HG03025 (cell line): ENCODE measurements at regions not wholly inside any gene's neighbourhood (a gene's known extent, or its start where the extent isn't known, plus 50 kb on each side); places are given as distances from the start of the nearest gene placed in this dataset.

Experiments used
- ATAC-seq: cut with Tn5 transposase; IDR thresholded peaks from one replicate; pipeline ENCODE4 v1.9.1; 2021; ENCODE audit warnings: mild to moderate bottlenecking, moderate library complexity; ENCODE audit not compliant: unreplicated experiment, low FRiP score

- no peak for ATAC-seq
Observed at GRCh38 chr3:107943786-107944523, 146.9 kb downstream of the CD47 start.

GRCh38 chr3:107942951-107943749 lies 147.7 kb downstream of the CD47 start:
- ATAC-seq = no peak

- ATAC-seq = no peak
Observed at GRCh38 chr3:107942244-107942643, 148.6 kb downstream of the CD47 start.

- ATAC-seq = no peak
Observed at GRCh38 chr3:107939691-107940442, 151.0 kb downstream of the CD47 start.

DNA sequence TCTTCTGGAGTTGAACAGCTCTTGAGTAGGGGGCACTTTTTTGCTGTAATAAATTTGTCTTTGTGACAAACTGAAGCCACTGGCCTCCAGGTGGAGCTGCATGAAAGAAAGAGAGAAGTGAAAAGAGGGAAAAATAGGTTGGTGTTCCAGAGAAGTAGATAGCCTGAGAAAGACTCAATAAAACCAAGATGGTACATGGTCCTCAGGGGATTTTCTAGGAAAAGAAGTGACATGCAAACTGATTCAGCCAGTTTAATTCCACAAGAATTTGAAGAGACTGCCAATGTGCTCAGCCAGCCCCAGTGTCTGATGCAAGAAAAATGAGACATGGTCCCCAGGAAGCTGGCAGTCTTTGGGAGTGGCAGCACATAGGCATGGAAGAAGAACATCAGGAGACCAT lies 152.7 kb downstream of the CD47 start:
- no peak for ATAC-seq

GRCh38 chr3:107934808-107935207 lies 156.0 kb downstream of the CD47 start:
- ATAC-seq = no peak

- no peak for ATAC-seq
Observed at GRCh38 chr3:107933450-107933849, 157.4 kb downstream of the CD47 start.

- no peak for ATAC-seq
Observed at GRCh38 chr3:107931326-107931725, 159.5 kb downstream of the CD47 start.

GRCh38 chr3:107929088-107929487 lies 161.7 kb downstream of the CD47 start:
- ATAC-seq = no peak

DNA sequence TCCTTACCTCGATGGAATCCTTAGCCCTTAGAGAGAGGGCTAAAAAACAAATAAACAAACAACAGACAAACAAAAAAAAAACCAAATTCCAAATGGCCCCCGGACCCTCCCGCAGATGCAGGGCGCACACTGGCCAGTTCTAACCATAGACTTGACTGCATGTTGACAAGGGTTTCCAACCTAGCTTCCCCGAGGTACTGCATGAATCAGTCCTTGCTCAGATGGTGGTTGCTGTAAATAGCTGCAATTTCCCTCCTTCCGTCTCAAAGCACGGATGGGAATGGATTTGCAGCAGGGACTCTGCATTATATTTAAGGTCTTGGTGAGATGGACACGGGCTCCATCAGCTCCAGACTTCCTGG lies 162.8 kb downstream of the CD47 start:
- peak; percentile 29 for ATAC-seq

- peak; percentile 97 for ATAC-seq
Observed at GRCh38 chr3:107927361-107928083, 163.3 kb downstream of the CD47 start.

DNA sequence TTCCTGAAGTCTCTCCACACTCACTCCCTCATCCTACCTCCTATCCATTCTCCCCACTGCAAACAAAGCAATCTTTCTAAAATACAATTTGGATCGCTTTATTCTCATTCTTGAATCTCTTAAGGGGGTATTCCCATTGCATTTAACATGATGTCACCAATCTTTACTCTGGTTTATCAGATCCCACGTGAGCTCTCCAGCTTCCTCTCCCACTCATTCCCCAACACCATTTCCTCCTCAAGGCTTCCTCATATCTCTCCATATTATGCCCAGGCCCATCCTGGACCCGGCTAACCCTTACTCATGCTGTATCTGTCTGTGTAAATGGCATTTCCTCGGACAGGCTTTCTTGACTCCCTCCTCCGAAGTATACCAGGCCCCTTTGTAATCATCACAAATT lies 165.0 kb downstream of the CD47 start:
- no peak for ATAC-seq

GRCh38 chr3:107921038-107921437 lies 169.8 kb downstream of the CD47 start:
- no peak for ATAC-seq

DNA sequence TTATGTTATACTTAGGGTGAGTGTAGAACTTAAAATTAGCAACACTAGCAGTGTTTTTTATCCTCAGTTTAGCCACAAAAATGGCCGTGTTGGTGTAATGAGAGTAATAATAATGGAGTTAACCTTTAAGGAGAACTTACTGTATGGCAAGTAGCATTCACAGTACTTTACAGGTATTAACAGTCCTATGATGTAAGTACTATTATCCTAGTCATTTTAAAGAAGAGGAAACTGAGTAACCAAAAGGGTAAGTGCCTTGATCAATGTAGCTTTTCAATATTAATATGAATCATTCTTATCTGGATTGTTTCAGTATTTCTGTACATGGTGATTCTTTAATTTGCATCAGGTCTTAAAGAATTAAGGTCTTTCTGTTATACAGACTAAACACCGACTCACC lies 170.3 kb downstream of the CD47 start:
- ATAC-seq = no peak

- no peak for ATAC-seq
Observed at GRCh38 chr3:107919239-107919638, 171.6 kb downstream of the CD47 start.

GRCh38 chr3:107916171-107916570 lies 174.7 kb downstream of the CD47 start:
- no peak for ATAC-seq

- ATAC-seq = no peak
Observed at GRCh38 chr3:107915706-107916105, 175.1 kb downstream of the CD47 start.

GRCh38 chr3:107913701-107914100 lies 177.1 kb downstream of the CD47 start:
- ATAC-seq = no peak

DNA sequence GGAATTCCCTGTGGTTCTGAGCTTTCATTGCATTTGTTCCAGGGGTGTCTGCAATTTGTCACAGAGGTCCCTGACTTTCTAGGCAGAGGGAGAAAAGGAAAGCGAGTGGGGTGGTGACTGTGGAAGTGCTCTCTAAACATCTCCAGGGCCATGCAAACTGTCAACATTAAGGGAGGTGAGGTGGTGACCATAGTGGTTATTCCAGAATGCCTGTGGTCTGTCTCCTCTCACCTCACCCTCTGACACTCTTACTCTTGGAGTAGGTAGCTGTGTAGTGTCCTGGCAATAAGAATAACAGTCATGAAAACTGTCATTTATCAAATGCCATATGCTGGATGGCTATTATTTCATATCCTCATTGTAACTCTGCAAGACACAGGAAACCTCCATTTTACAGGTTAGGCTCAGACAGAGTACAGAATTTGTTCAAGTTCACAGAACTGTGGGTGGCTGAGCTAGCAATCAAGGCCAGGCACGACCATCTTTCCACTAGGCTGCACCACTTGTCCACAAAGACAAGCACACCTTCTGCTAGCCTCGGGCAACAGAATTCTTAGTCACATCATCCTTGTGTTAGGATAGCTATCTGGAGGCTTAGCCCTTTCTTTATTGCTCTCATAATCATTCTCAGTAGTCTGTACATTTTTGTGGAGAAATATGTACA lies 179.4 kb downstream of the CD47 start:
- ATAC-seq = no peak

GRCh38 chr3:107910713-107911259 lies 180.0 kb downstream of the CD47 start:
- peak; percentile 99 for ATAC-seq
